Uterus (tissue), 2 donors: ENCODE measurements at regions not wholly inside any gene's neighbourhood (a gene's known extent, or its start where the extent isn't known, plus 50 kb on each side); places are given as distances from the start of the nearest gene placed in this dataset.

Experiments used
- CTCF ChIP-seq, 4 experiments: fragments of 200-600 bp in 2 of 4; fragments of 450-650 bp in 2 of 4; sonication (generic) in 2 of 4; IDR thresholded peaks; one replicate each; pipeline ENCODE4 v1.5.1; 2016 to 2019; ENCODE audit warnings: antibody characterized with exemption in 4 of 4, mild to moderate bottlenecking in 2 of 4, moderate library complexity in 1 of 4
- POLR2A ChIP-seq, 2 donors: fragments of 450-650 bp; IDR thresholded peaks; one replicate each; pipeline ENCODE4 v1.6.1; 2016; ENCODE audit warnings: antibody characterized with exemption in 2 of 2, mild to moderate bottlenecking in 1 of 2, moderate library complexity in 1 of 2

GRCh38 chr18:10100196-10100595, 186.4 kb downstream of the VAPA start:
- TF ChIP-seq POLR2A (IDR thresholded peaks at IDR 0.05) (no peak), CTCF (IDR thresholded peaks at IDR 0.05) (no peak)
